NCI-H2227 (cell line): ENCODE measurements at regions not wholly inside any gene's neighbourhood (a gene's known extent, or its start where the extent isn't known, plus 50 kb on each side); places are given as distances from the start of the nearest gene placed in this dataset.

ENCODE experiments used
- DNase-seq: peaks from one replicate; lab custom pipeline; 2025; ENCODE audit not compliant: unreplicated experiment; lab: John Stamatoyannopoulos, UW

- DNase-seq = no peak
Measured at GRCh38 chr21:28106370-28106890, 886.2 kb downstream of the LTN1 start.

- DNase-seq = no peak
Measured at GRCh38 chr21:28104346-28104745, 888.3 kb downstream of the LTN1 start.

DNA sequence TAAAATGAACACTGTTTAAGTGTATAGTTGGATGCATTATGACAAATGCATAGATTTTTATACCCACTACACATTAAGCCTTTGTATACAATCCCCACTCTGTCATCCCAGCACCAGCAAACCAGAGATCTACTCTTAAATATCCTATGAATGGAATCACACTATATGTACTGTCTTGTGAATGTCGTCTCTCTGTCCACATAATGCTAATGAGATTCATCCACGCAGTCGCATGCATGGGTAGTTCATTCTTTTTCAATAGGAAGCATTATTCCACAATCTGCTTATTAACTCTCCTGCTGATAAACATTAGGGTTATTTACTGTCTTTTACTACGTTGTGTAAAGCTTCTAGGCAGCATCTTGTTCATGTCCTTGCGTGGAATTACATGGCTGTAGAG is 892.3 kb downstream of the LTN1 start:
- no peak for DNase-seq

- no peak for DNase-seq
Measured at GRCh38 chr21:28099001-28099705, 893.5 kb downstream of the LTN1 start.

- no peak for DNase-seq
Measured at GRCh38 chr21:28091466-28091865, 901.2 kb downstream of the LTN1 start.

DNA sequence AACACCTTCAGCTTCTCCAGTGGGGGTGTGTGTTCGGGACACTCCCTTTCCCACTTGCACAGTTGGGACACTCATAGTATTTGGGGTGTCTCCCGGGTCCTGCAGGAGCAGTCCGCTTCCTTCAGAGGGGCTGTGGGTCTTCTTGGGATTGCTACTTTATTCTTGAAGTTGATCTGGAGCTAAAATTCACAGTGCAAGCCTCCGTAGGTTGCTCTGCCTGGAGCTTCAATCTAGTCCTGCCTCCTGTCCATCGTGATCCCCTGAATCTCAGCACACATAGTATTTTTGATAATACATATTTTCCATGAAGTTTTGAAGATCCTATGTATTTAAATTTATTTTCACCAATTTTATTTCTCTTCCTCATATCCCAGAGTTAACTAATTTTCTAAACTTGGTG is 902.1 kb downstream of the LTN1 start:
- no peak for DNase-seq

GRCh38 chr21:28089599-28090441 is 902.9 kb downstream of the LTN1 start:
- DNase-seq = no peak

- DNase-seq = no peak
Measured at GRCh38 chr21:28086861-28087581, 905.7 kb downstream of the LTN1 start.

GRCh38 chr21:28084951-28085350 is 907.7 kb downstream of the LTN1 start:
- DNase-seq = no peak

- no peak for DNase-seq
Measured at GRCh38 chr21:28083350-28083749, 909.3 kb downstream of the LTN1 start.

GRCh38 chr21:28078126-28078525 is 914.6 kb downstream of the LTN1 start:
- DNase-seq = no peak

DNA sequence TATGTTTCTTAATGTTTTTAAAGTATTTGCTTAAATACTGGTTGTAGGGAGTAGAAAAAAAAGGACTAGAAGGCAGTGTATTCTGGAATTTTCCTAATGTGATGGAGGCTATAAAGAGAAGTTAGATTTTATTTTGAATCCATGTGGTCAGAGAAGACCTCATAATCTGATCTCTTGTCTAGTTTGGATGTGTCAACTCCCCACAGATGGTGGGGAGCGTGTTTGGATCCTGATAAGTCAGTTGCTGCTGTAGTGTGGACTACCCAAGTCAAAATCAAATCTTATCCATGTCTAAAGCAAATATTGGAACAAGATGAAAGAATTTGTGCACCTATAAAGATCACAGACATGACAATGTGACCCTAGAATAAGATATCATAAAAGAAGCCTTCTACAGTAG is 918.0 kb downstream of the LTN1 start:
- no peak for DNase-seq

GRCh38 chr21:28072601-28073000 is 920.1 kb downstream of the LTN1 start:
- DNase-seq = no peak

GRCh38 chr21:28069450-28069923 is 923.2 kb downstream of the LTN1 start:
- no peak for DNase-seq

- no peak for DNase-seq
Measured at GRCh38 chr21:28068455-28069358, 924.0 kb downstream of the LTN1 start.

DNA sequence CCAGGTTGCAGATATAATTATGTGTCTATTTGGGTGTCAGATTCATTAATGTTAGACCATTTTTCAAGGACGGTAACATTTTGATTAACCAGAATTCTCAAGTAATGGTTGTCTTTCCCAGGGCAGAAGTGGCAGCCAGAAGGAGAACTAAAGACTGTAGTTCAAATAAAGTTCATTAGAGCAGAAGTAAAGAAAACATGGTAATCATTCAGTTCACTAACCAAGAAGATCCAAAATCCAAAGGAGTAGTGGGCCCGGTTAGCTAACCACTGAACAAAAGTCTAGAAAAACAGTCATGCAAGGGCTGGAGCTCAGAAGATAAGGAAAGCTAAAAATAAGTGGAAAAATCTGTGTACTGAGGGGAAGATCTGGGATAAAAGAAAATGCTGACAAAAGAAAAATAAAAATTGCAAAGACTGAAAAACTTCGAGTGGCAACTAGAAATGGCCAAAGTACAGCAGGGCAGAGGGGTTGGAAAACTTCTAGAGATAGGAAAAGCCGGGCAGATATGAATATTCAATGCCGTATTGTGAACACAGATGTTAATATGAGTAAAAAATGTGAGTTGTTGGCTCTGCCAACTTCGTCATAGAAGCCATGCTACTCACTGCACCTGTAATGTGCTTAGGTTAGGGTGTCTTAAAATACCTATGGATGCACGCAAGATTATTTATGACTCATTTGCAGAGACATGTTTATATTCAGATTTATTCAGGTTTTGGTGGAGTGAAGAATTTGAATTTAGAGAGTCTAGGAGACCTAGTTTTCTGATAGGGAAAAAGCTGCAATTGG is 925.9 kb downstream of the LTN1 start:
- DNase-seq = no peak

DNA sequence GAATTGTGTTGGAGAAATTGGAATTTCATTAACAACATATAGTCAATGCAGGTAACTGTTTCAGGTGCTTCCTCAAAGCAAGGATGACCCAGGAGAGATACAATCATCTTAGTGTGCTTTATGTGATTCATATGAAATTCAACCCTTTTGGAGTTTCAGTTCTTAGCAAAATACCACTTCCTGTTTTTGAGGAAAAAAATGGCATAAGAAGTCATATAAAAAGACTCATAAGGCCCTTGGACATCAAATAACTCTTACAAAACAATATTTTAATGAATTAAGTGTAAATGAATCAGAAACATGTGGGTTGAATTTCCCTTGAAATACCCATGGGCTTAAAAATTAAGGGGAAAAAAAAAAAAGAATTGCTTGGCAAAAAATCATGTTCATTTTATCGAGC is 926.6 kb downstream of the LTN1 start:
- DNase-seq = no peak

DNA sequence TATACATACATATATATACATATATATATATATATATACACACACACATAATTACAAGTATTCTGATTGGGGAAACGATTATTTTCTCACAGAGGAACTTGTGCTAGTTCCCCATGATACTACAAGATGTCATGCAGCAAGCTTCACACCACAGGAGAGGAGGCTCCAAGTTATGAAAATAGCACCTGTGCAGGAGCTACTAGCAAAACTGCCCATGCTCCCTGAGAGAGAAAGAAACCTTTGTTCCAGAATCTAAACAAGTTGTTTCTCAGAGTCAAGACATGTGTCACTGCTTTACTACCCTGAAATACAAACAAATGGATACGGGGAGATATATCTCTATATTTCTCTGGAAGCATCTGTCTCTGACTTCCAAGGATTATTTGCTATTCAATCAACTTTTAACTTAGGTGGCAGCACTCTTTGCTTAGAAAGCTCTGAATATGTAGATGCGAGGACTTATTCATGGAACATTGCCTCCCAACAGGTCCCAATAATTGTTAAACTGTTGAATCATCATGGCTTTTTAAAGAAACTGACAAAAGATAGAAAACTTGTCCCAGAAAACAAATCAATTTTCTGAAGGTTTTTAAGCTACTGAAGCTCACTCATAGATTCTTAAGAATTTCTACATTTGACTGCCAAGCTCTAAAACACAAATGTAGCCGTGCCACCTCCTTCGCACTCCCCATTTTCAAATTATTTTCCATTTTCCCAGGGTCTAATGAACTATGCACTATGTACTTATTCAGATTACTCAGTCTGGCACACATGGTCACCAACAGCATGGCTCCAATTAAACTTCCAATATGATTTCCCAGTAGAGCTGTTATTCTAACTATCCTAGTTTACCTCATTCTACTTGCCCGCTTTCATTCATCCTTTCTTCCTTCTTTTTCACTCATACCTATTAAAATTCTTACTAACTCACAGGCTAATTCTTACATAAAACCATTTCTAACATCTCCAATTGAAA is 929.1 kb downstream of the LTN1 start:
- no peak for DNase-seq
